CD4-positive, CD25-positive, alpha-beta regulatory T cell (primary cell): ENCODE measurements at regions not wholly inside any gene's neighbourhood (a gene's known extent, or its start where the extent isn't known, plus 50 kb on each side); places are given as distances from the start of the nearest gene placed in this dataset.

ENCODE experiments used
- ATAC-seq, 2 donors: fragments of 150-1000 bp; cut with Tn5 transposase; one replicate each; pipeline ENCODE4 v1.10.0; 2021; ENCODE audit warnings: low read depth in 2 of 2, moderate number of reproducible peaks in 2 of 2, moderate library complexity in 1 of 2
- DNase-seq, 3 donors: peaks; one replicate each; pipeline versions ENCODE4 v3.0.0 to v3.0.0-alpha.2; 2012 to 2022; ENCODE audit warnings: mixed read lengths in 1 of 3
- H3K27ac ChIP-seq: one replicate; pipeline ENCODE4 v1.7.0; 2013; ENCODE audit warnings: mild to moderate bottlenecking, low read length; ENCODE audit not compliant: insufficient read depth, poor library complexity, severe bottlenecking
- H3K27me3 ChIP-seq: one replicate; pipeline ENCODE4 v1.7.0; 2013; ENCODE audit warnings: low read length; ENCODE audit not compliant: control insufficient read depth, insufficient read depth
- H3K36me3 ChIP-seq: one replicate; pipeline ENCODE4 v1.7.0; 2013; ENCODE audit warnings: mild to moderate bottlenecking, low read length, moderate library complexity; ENCODE audit not compliant: control insufficient read depth, insufficient read depth
- H3K4me1 ChIP-seq: 2 replicates; pipeline ENCODE4 v1.7.0; 2013; ENCODE audit warnings: mild to moderate bottlenecking, low read length; ENCODE audit not compliant: insufficient read depth, control insufficient read depth, poor library complexity, severe bottlenecking
- H3K4me3 ChIP-seq: one replicate; pipeline ENCODE4 v1.7.0; 2013; ENCODE audit warnings: low read depth, mild to moderate bottlenecking, low read length, moderate library complexity
- H3K9me3 ChIP-seq, 2 experiments: 1 replicate in 1 of 2; 2 replicates in 1 of 2; pipeline ENCODE4 v1.7.0; 2013; ENCODE audit warnings: low read length in 2 of 2, mild to moderate bottlenecking in 1 of 2, moderate library complexity in 1 of 2; ENCODE audit not compliant: control insufficient read depth in 2 of 2
- H3K27ac Mint-ChIP-seq, 3 donors: one replicate each; pipeline ENCODE4 v1.8.0; 2020 to 2022; ENCODE audit warnings: mild to moderate bottlenecking in 3 of 3, mixed read lengths in 3 of 3, moderate library complexity in 2 of 3
- H3K27me3 Mint-ChIP-seq: one replicate; pipeline ENCODE4 v1.8.0; 2022; ENCODE audit warnings: mild to moderate bottlenecking, mixed read lengths
- H3K36me3 Mint-ChIP-seq: one replicate; pipeline ENCODE4 v1.8.0; 2020; ENCODE audit warnings: mixed read lengths
- H3K4me1 Mint-ChIP-seq, 4 donors: one replicate each; pipeline ENCODE4 v1.8.0; 2020 to 2022; ENCODE audit warnings: mixed read lengths in 4 of 4, mild to moderate bottlenecking in 1 of 4
- H3K4me3 Mint-ChIP-seq, 4 donors: one replicate each; pipeline ENCODE4 v1.8.0; 2020 to 2022; ENCODE audit warnings: mild to moderate bottlenecking in 4 of 4, mixed read lengths in 4 of 4, moderate library complexity in 3 of 4
- H3K9me3 Mint-ChIP-seq, 7 donors: one replicate each; pipeline ENCODE4 v1.8.0; 2020 to 2022; ENCODE audit warnings: mixed read lengths in 7 of 7, mild to moderate bottlenecking in 3 of 7, moderate library complexity in 2 of 7

DNA sequence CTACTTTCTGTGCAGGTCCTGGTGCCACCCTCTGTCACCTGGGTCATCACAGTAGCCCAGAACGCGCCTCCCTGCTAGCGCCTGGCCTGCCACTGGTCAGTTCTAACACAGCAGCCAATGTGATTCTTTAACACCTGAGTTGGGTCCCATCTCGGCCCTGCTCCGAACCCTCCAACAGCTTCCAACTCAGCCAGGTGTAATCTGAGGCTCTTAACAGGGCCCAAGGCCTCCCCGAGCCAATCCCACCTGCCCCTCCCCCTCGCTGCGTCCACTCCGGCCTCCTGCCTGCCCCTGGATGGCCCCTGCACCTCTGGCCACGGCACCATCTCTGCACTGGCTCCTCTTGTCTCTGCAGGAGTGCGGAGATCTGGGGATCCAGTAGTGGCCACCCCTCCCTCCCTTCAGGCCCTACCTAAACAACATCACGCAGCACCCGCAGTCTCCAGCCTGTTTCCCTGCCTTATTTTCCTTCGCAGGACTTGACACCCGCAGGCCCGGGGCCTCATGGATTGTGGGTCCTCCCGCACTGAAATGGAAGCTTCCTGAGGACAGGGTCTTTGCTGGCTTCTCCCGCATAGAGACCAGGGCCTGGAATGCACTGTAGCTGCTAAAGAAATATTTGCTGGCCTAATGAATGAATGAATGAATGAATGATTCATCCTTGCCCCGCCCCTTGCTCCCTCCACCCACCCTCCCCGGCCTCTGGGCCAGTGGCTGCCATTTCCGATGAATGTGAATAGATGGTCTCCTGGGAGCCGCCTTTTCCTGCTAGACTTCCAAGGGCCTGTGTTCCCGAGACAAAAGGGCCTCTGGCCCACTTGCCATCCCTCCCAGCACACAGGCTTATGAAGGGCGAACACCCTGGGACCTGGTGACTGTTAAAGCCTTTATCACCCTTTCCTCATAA is 174.8 kb upstream of the FOXF1 start:
- no peaks in the 10 kb centered on the region for H3K36me3 ChIP-seq
- ATAC-seq: no peak
- peaks cover 0 to 5% (median 0%) of the 10 kb centered on the region in 7 donors for H3K9me3 Mint-ChIP-seq
- H3K9me3 ChIP-seq: no peaks in the 10 kb centered on the region
- H3K4me1 ChIP-seq: no peaks in the 10 kb centered on the region
- no peak overlapping the region for H3K4me3 ChIP-seq
- DNase-seq: no peak
- no peak overlapping the region for H3K4me3 Mint-ChIP-seq
- no peak overlapping the region for H3K27ac Mint-ChIP-seq
- no peak overlapping the region for H3K27ac ChIP-seq
- no peaks in the 10 kb centered on the region for H3K27me3 ChIP-seq
- peaks cover 6% of the 10 kb centered on the region for H3K27me3 Mint-ChIP-seq
- H3K36me3 Mint-ChIP-seq: no peaks in the 10 kb centered on the region
- no peaks in the 10 kb centered on the region for H3K4me1 Mint-ChIP-seq

DNA sequence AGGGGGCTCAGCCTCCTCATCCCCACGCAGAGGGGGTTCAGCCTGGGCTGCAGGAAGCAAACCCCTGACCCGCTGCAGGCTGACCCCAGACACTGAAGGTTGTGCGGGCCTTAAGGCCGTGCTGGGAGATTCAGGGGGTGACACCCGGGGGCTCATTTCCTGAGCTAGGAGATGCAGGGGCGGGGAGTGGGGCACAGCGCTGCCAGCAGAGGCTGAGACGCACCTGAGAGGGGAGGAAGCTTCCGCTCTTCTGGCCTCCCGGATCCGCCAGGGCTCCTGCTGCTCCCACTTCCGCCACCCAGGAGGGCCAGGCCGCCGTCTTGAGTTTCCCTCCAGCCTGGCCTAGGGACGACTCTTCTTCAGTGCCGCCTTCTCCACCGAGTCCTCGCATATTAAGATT is 173.2 kb upstream of the FOXF1 start:
- Histone ChIP-seq H3K4me1 (no peaks in the 10 kb centered on the region), H3K9me3 (no peaks in the 10 kb centered on the region), H3K27ac (no peak overlapping the region), H3K4me3 (no peak overlapping the region), H3K36me3 (no peaks in the 10 kb centered on the region), H3K27me3 (no peaks in the 10 kb centered on the region)
- ATAC-seq (no peak), DNase-seq (no peak)
- H3K4me1 Mint-ChIP-seq: no peaks in the 10 kb centered on the region
- peaks cover 0 to 5% (median 0%) of the 10 kb centered on the region in 7 donors for H3K9me3 Mint-ChIP-seq
- no peak overlapping the region for H3K4me3 Mint-ChIP-seq
- peaks cover 9% of the 10 kb centered on the region for H3K27me3 Mint-ChIP-seq
- no peak overlapping the region for H3K27ac Mint-ChIP-seq
- no peaks in the 10 kb centered on the region for H3K36me3 Mint-ChIP-seq

DNA sequence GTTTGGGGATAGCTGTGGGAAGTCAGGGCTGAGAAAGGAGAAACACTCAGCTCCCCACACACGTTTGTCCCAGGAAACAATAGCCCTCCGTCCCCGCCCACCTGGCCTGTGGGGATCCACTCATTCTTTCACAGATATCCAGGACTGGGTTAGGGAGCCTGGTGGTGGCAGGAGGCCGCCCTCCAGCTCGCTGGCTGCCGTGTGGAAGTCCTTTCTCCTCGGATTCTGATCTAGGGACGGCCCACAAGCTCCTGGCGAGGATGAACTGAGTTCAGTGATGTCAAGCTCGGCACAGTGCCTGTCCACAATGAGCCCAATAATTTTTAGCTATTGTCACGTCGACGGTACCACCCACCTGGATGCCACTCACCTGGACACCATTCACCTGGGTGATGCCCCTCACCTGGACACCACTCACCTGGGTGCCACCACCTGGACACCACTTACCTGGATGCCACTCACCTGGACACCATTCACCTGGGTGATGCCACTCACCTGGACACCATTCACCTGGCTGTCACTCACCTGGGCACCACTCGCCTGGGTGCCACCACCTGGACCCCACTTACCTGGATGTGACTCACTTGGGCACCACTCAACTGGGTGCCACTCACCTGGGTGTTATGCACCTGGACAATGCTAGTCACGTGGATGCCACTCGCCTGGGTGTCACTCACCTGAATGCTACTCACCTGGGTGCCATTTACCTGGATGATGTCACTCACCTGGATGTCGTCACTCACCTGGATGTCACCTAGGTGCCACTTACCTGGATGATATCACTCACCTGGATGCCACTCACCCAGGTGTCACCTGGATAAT is 172.5 kb upstream of the FOXF1 start:
- H3K4me1 ChIP-seq: no peaks in the 10 kb centered on the region
- H3K4me3 ChIP-seq: no peak overlapping the region
- H3K27ac ChIP-seq: no peak overlapping the region
- H3K4me1 Mint-ChIP-seq: no peaks in the 10 kb centered on the region
- no peaks in the 10 kb centered on the region for H3K36me3 Mint-ChIP-seq
- ATAC-seq (no peak), DNase-seq (no peak)
- H3K27me3 ChIP-seq: no peaks in the 10 kb centered on the region
- peaks cover 15% of the 10 kb centered on the region for H3K27me3 Mint-ChIP-seq
- H3K36me3 ChIP-seq: no peaks in the 10 kb centered on the region
- peaks cover 0 to 5% (median 0%) of the 10 kb centered on the region in 7 donors for H3K9me3 Mint-ChIP-seq
- H3K4me3 Mint-ChIP-seq: no peak overlapping the region
- H3K27ac Mint-ChIP-seq: no peak overlapping the region
- H3K9me3 ChIP-seq: no peaks in the 10 kb centered on the region

DNA sequence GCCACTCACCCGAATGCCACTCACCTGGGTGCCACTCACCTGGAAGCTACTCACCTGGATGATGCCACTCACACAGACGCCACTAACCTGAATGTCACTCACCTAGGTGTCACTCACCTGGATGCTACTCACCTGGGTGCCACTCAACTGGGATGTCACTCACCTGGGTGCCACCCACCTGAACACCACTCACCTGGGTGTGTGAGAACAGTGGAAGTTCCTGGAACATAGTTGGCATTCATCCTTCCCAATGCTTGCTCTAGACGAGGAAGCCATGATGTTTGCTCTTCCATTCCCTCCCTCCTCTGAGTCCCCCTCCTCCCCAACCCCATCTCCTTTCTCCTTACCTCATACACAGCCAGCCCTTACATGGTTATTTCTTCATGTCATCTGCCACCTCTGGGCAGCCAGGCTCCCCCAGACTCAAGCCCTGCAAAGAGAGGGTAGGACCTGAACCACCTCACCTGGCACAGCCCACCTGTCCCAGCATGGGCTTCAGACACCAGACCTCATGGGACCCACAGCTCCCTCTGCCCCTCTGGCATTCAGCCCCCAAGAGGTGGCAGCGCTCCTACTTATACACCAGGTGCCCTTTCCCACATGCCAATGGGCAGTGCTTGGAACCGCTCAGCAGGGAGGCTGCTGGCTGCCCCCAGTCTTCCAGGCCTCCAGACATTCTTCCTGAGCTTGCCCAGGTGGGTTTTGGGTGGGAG is 171.8 kb upstream of the FOXF1 start:
- Mint-ChIP-seq H3K27me3 (peaks cover 19% of the 10 kb centered on the region), H3K9me3 (peaks cover 0 to 5% (median 0%) of the 10 kb centered on the region in 7 donors), H3K4me3 (no peak overlapping the region), H3K4me1 (no peaks in the 10 kb centered on the region), H3K27ac (no peak overlapping the region), H3K36me3 (no peaks in the 10 kb centered on the region)
- Histone ChIP-seq H3K4me3 (no peak overlapping the region), H3K27me3 (no peaks in the 10 kb centered on the region), H3K36me3 (no peaks in the 10 kb centered on the region), H3K27ac (no peak overlapping the region), H3K4me1 (no peaks in the 10 kb centered on the region), H3K9me3 (no peaks in the 10 kb centered on the region)
- no peak for ATAC-seq
- no peak for DNase-seq

DNA sequence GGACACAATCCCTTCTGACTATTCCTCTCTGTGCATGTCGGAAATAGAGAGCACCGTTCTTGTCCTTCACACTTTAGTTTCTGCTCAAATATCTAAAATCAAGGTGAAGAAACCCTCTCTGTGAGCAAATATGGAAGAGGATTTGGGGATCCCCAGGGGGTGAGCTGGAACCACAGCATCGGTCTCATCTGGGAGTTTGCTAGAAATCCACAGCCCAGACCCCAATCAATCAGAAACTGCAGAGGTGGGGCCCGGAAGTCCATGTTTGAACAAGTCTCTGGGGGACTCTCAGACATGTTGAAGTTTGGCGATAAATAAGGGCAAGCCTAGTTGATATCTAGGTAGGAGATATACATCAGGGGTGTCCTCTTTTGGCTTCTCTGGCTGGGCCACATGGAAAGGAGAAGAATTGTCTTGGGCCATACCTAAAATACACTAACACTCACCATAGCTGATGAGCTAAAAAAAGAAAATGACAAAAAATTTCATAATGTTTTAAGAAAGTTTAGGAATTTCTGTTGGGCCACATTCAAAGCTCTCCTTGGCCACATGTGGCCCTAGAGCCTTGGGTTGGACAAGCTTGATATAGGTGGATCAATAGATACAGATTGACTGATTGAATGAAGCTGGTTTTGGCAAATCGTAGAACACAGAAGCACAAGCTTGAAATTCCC is 168.0 kb upstream of the FOXF1 start:
- Mint-ChIP-seq H3K27me3 (peaks cover 33% of the 10 kb centered on the region), H3K4me3 (no peak overlapping the region), H3K9me3 (peaks cover 0 to 5% (median 0%) of the 10 kb centered on the region in 7 donors), H3K27ac (no peak overlapping the region), H3K36me3 (no peaks in the 10 kb centered on the region), H3K4me1 (no peaks in the 10 kb centered on the region)
- no peaks in the 10 kb centered on the region for H3K36me3 ChIP-seq
- H3K4me3 ChIP-seq: no peak overlapping the region
- ATAC-seq: no peak
- H3K9me3 ChIP-seq: no peaks in the 10 kb centered on the region
- no peaks in the 10 kb centered on the region for H3K4me1 ChIP-seq
- no peak overlapping the region for H3K27ac ChIP-seq
- H3K27me3 ChIP-seq: no peaks in the 10 kb centered on the region
- no peak for DNase-seq

DNA sequence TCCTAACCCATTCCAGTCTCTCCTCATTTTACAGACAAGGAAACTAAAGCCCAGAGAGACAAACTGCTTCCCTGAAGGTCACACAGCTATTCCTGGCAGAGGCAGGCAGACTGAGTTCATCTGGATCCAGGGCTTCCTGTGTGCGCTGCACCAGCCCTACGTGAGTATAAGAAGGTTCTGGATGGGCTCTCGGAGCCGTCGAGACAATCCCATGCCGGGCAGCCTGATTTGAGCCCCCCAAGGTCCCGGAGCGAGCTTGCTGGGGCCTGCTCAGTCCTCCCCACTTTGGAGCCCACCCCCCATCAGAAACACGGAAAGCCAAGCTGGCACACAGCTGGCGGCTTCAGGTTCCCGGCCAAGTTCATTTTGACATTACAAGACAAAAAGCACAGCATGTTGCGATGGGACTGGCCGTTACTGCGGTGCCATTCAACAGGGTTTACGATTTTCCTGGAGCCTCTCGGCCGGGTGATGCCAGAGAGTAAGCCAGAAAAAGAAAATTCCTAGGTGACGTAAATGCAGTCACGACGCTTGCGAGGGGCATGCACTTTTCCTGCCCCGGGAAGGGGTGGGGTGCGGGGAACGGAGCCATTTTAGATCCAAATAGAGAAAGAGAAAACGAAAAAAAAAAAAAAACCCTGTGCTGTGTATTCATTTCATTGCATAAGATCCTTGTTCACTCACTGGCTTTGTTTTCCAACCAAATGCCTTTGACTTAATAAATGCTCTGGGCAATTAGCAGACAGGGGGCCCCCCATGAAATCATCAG is 167.1 kb upstream of the FOXF1 start:
- no peak for ATAC-seq
- Mint-ChIP-seq H3K36me3 (no peaks in the 10 kb centered on the region), H3K4me1 (no peaks in the 10 kb centered on the region), H3K27ac (no peak overlapping the region), H3K4me3 (no peak overlapping the region), H3K27me3 (peaks cover 33% of the 10 kb centered on the region), H3K9me3 (peaks cover 0 to 5% (median 0%) of the 10 kb centered on the region in 7 donors)
- no peaks in the 10 kb centered on the region for H3K9me3 ChIP-seq
- no peak overlapping the region for H3K27ac ChIP-seq
- H3K36me3 ChIP-seq: no peaks in the 10 kb centered on the region
- H3K27me3 ChIP-seq: no peaks in the 10 kb centered on the region
- H3K4me1 ChIP-seq: no peaks in the 10 kb centered on the region
- DNase-seq: no peak
- no peak overlapping the region for H3K4me3 ChIP-seq
